ENCODE measurements at regions not wholly inside any gene's neighbourhood (a gene's known extent, or its start where the extent isn't known, plus 50 kb on each side); places are given as distances from the start of the nearest gene placed in this dataset.

- Histone ChIP-seq H3K4me2 (ENCODE audit: extremely low read depth, insufficient read depth, low read length) (no peak overlapping the region), H3K9ac (ENCODE audit: insufficient read depth, low read length) (no peak overlapping the region), H3K4me1 (ENCODE audit: control insufficient read depth, extremely low read depth, insufficient read depth, low read length) (no peaks in the 10 kb centered on the region), H3K27me3 (ENCODE audit: control insufficient read depth, insufficient read depth, low read length) (no peaks in the 10 kb centered on the region), H2AFZ (ENCODE audit: low read length) (no peak overlapping the region), H3K4me3 (replicated peaks in 1 of 4; ENCODE audit: control extremely low read depth in 1 of 4, insufficient read depth in 1 of 4, low read depth in 3 of 4, low read length in 4 of 4) (no peak overlapping the region), H3K27ac (ENCODE audit: insufficient read depth, low read length) (no peak overlapping the region), H3K79me2 (ENCODE audit: control insufficient read depth, insufficient read depth, low read length) (no peaks in the 10 kb centered on the region), H3K9me3 (ENCODE audit: control insufficient read depth, insufficient read depth, low read depth, low read length) (no peaks in the 10 kb centered on the region), H3K36me3 (ENCODE audit: control insufficient read depth, insufficient read depth, low read length) (no peaks in the 10 kb centered on the region), H4K20me1 (ENCODE audit: control insufficient read depth, extremely low read depth, insufficient read depth, low read length) (no peaks in the 10 kb centered on the region)
- TF ChIP-seq CTCF (conservative IDR thresholded peaks at IDR 0.05 in 1 of 2, IDR thresholded peaks at IDR 0.05 in 1 of 2; ENCODE audit: low read depth in 1 of 2, low read length in 2 of 2) = no peak
- no peak for TF ChIP-seq EZH2 (IDR thresholded peaks at IDR 0.05; ENCODE audit: low read length, missing control alignments)
- DNase-seq (ENCODE audit: low read depth in 2 of 2) = no peak
These were observed 210.2 kb downstream of the ICE1 start for GRCh38 chr5:5632678-5633077.

DNA sequence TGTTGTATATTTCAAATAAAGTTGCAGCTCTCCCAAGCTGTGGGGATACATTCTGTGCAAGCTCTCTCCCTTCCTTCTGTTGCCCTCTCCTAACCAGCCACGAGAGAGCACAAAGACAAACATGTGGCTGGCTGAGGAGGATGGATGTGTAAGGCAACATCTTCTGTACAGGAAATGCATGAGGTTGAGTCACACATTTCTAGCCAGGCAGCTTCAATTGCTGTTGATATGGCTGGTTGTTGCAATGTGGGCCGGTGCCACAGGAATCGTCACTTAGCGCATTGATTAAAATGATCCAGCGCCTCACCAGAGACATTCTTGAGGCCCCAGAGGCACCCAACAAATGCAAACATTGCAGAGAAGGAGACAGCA lies 207.1 kb downstream of the ICE1 start:
- Histone ChIP-seq H3K36me3 (ENCODE audit: control insufficient read depth, insufficient read depth, low read length) (no peaks in the 10 kb centered on the region), H4K20me1 (ENCODE audit: control insufficient read depth, extremely low read depth, insufficient read depth, low read length) (no peaks in the 10 kb centered on the region), H3K27me3 (ENCODE audit: control insufficient read depth, insufficient read depth, low read length) (no peaks in the 10 kb centered on the region), H3K9ac (ENCODE audit: insufficient read depth, low read length) (no peak overlapping the region), H3K4me3 (replicated peaks in 1 of 4; ENCODE audit: control extremely low read depth in 1 of 4, insufficient read depth in 1 of 4, low read depth in 3 of 4, low read length in 4 of 4) (no peak overlapping the region), H3K4me1 (ENCODE audit: control insufficient read depth, extremely low read depth, insufficient read depth, low read length) (no peaks in the 10 kb centered on the region), H3K4me2 (ENCODE audit: extremely low read depth, insufficient read depth, low read length) (no peak overlapping the region), H2AFZ (ENCODE audit: low read length) (no peak overlapping the region), H3K79me2 (ENCODE audit: control insufficient read depth, insufficient read depth, low read length) (no peaks in the 10 kb centered on the region), H3K27ac (ENCODE audit: insufficient read depth, low read length) (no peak overlapping the region), H3K9me3 (ENCODE audit: control insufficient read depth, insufficient read depth, low read depth, low read length) (no peaks in the 10 kb centered on the region)
- DNase-seq (ENCODE audit: low read depth in 2 of 2) = no peak
- no peak for TF ChIP-seq EZH2 (IDR thresholded peaks at IDR 0.05; ENCODE audit: low read length, missing control alignments)
- no peak for TF ChIP-seq CTCF (conservative IDR thresholded peaks at IDR 0.05 in 1 of 2, IDR thresholded peaks at IDR 0.05 in 1 of 2; ENCODE audit: low read depth in 1 of 2, low read length in 2 of 2)

GRCh38 chr5:5628866-5629606 lies 206.6 kb downstream of the ICE1 start:
- Histone ChIP-seq H3K79me2 (ENCODE audit: control insufficient read depth, insufficient read depth, low read length) (no peaks in the 10 kb centered on the region), H3K27me3 (ENCODE audit: control insufficient read depth, insufficient read depth, low read length) (no peaks in the 10 kb centered on the region), H3K27ac (ENCODE audit: insufficient read depth, low read length) (no peak overlapping the region), H3K4me2 (ENCODE audit: extremely low read depth, insufficient read depth, low read length) (no peak overlapping the region), H4K20me1 (ENCODE audit: control insufficient read depth, extremely low read depth, insufficient read depth, low read length) (no peaks in the 10 kb centered on the region), H3K36me3 (ENCODE audit: control insufficient read depth, insufficient read depth, low read length) (no peaks in the 10 kb centered on the region), H3K4me3 (replicated peaks in 1 of 4; ENCODE audit: control extremely low read depth in 1 of 4, insufficient read depth in 1 of 4, low read depth in 3 of 4, low read length in 4 of 4) (no peak overlapping the region), H3K4me1 (ENCODE audit: control insufficient read depth, extremely low read depth, insufficient read depth, low read length) (no peaks in the 10 kb centered on the region), H3K9me3 (ENCODE audit: control insufficient read depth, insufficient read depth, low read depth, low read length) (no peaks in the 10 kb centered on the region), H3K9ac (ENCODE audit: insufficient read depth, low read length) (no peak overlapping the region), H2AFZ (ENCODE audit: low read length) (no peak overlapping the region)
- no peak for DNase-seq (ENCODE audit: low read depth in 2 of 2)
- no peak for TF ChIP-seq EZH2 (IDR thresholded peaks at IDR 0.05; ENCODE audit: low read length, missing control alignments)
- no peak for TF ChIP-seq CTCF (conservative IDR thresholded peaks at IDR 0.05 in 1 of 2, IDR thresholded peaks at IDR 0.05 in 1 of 2; ENCODE audit: low read depth in 1 of 2, low read length in 2 of 2)

All from fibroblast of lung (primary cell).